NB4 (cell line): ENCODE measurements at regions not wholly inside any gene's neighbourhood (a gene's known extent, or its start where the extent isn't known, plus 50 kb on each side); places are given as distances from the start of the nearest gene placed in this dataset.

Experiments
- POLR2A ChIP-seq: IDR thresholded peaks from 2 replicates; pipeline ENCODE4 v1.6.1; 2011; ENCODE audit warnings: mild to moderate bottlenecking; ENCODE audit not compliant: insufficient read length; ENCODE audit errors: extremely low read depth
- TF ChIP-seq, protein P1 (sequence below): IDR thresholded peaks from one replicate; pipeline ENCODE4 v1.5.1; 2012; ENCODE audit warnings: low read depth, low read length
- TF ChIP-seq, protein P2 (sequence below): IDR thresholded peaks from 2 replicates; pipeline ENCODE4 v1.6.1; 2011; ENCODE audit warnings: low read depth, low read length

DNA sequence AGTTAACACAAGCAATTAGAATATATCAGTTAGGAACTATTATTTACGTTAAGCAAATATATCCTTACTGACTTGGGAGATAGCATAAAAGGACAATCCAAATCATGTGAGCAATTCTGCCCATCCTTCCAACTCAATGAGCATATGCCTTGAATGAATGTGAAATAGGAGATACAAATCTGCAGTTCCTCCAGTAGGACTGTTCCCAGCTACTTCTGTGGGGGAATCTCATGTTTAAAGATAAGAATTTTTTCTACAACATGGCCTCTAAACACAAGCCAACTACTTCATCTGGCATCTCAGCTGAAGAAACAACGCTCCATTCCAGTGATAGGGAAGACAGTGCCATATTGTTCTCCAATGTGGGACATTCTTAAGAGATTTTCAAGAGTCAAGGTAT lies 110.7 kb upstream of the NIPBL start:
- no peak for TF ChIP-seq POLR2A
- TF ChIP-seq, protein P1, sequence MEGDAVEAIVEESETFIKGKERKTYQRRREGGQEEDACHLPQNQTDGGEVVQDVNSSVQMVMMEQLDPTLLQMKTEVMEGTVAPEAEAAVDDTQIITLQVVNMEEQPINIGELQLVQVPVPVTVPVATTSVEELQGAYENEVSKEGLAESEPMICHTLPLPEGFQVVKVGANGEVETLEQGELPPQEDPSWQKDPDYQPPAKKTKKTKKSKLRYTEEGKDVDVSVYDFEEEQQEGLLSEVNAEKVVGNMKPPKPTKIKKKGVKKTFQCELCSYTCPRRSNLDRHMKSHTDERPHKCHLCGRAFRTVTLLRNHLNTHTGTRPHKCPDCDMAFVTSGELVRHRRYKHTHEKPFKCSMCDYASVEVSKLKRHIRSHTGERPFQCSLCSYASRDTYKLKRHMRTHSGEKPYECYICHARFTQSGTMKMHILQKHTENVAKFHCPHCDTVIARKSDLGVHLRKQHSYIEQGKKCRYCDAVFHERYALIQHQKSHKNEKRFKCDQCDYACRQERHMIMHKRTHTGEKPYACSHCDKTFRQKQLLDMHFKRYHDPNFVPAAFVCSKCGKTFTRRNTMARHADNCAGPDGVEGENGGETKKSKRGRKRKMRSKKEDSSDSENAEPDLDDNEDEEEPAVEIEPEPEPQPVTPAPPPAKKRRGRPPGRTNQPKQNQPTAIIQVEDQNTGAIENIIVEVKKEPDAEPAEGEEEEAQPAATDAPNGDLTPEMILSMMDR: no peak
- TF ChIP-seq, protein P2, sequence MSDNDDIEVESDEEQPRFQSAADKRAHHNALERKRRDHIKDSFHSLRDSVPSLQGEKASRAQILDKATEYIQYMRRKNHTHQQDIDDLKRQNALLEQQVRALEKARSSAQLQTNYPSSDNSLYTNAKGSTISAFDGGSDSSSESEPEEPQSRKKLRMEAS: no peak
